HEK293 (cell line): ENCODE measurements at regions not wholly inside any gene's neighbourhood (a gene's known extent, or its start where the extent isn't known, plus 50 kb on each side); places are given as distances from the start of the nearest gene placed in this dataset.

Experiments used
- GLI2 ChIP-seq: fragments of 450-650 bp; formaldehyde crosslinking; IDR thresholded peaks from 2 replicates; pipeline ENCODE4; 2017; ENCODE audit warnings: missing biosample characterization, missing genetic modification characterization, low read depth, borderline replicate concordance
- ZBTB1 ChIP-seq: fragments of 450-650 bp; formaldehyde crosslinking; IDR thresholded peaks from 2 replicates; pipeline ENCODE4 v1.5.1; 2016; ENCODE audit warnings: missing biosample characterization, missing genetic modification characterization
- ZNF529 ChIP-seq: fragments of 450-650 bp; formaldehyde crosslinking; IDR thresholded peaks from 2 replicates; pipeline ENCODE4 v1.5.1; 2017; ENCODE audit warnings: missing genetic modification characterization, missing biosample characterization; ENCODE audit not compliant: insufficient replicate concordance
- TF ChIP-seq, protein P1 (sequence below): fragments of 450-650 bp; IDR thresholded peaks from 2 replicates; pipeline ENCODE4 v1.5.1; 2018; ENCODE audit warnings: missing biosample characterization, missing genetic modification characterization

DNA sequence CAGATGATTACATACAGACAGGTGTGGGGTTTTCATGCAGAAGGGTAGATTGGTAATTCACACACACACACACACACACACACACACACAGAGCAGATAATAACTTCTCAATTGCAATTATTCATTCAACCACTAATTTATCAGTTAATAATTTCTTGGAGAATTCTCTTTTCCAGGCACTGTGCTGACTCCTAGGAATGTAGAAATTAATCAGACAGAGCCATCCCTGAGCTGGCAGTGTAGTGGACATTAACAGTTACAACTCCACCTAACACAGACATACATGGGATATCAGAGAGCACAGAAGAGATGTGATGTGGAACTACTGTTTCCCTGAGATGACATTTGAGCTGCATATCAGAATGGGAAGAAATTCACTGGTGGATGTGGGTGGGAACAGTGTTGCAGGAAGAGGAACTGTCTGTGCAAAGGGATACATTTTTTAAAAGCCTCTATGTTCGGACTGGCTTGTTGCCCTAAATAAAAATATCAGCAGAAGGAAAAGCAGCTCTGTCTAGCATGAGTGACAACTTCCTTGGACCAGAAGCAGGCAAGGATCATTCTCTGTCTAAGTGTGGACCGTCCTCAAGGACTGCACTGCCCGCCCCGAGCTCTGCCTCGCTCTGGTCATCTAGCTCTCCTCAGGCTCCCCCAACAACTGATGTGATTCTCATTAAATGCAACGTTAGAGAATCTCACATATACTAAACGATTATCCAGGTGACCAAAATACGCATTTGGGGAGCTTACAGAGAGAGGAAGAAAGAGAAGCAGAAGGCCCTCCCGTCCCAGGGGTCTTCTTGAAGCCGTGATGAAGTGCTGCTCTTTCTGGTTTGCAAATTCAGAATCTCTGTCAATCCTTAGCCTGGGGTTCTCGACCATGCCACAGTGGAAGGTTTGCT lies 173.4 kb upstream of the TRIB2 start:
- TF ChIP-seq GLI2 (tag by site-specific recombination), result no peak
- no peak for TF ChIP-seq ZNF529 (tag by site-specific recombination)
- TF ChIP-seq, protein P1, sequence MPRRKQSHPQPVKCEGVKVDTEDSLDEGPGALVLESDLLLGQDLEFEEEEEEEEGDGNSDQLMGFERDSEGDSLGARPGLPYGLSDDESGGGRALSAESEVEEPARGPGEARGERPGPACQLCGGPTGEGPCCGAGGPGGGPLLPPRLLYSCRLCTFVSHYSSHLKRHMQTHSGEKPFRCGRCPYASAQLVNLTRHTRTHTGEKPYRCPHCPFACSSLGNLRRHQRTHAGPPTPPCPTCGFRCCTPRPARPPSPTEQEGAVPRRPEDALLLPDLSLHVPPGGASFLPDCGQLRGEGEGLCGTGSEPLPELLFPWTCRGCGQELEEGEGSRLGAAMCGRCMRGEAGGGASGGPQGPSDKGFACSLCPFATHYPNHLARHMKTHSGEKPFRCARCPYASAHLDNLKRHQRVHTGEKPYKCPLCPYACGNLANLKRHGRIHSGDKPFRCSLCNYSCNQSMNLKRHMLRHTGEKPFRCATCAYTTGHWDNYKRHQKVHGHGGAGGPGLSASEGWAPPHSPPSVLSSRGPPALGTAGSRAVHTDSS (tag by site-specific recombination), result no peak
- no peak for TF ChIP-seq ZBTB1 (tag by site-specific recombination)
